GM19035 (cell line): ENCODE measurements at regions not wholly inside any gene's neighbourhood (a gene's known extent, or its start where the extent isn't known, plus 50 kb on each side); places are given as distances from the start of the nearest gene placed in this dataset.

ENCODE experiments used
- ATAC-seq: cut with Tn5 transposase; IDR thresholded peaks from one replicate; pipeline ENCODE4 v1.9.1; 2021; ENCODE audit not compliant: unreplicated experiment

DNA sequence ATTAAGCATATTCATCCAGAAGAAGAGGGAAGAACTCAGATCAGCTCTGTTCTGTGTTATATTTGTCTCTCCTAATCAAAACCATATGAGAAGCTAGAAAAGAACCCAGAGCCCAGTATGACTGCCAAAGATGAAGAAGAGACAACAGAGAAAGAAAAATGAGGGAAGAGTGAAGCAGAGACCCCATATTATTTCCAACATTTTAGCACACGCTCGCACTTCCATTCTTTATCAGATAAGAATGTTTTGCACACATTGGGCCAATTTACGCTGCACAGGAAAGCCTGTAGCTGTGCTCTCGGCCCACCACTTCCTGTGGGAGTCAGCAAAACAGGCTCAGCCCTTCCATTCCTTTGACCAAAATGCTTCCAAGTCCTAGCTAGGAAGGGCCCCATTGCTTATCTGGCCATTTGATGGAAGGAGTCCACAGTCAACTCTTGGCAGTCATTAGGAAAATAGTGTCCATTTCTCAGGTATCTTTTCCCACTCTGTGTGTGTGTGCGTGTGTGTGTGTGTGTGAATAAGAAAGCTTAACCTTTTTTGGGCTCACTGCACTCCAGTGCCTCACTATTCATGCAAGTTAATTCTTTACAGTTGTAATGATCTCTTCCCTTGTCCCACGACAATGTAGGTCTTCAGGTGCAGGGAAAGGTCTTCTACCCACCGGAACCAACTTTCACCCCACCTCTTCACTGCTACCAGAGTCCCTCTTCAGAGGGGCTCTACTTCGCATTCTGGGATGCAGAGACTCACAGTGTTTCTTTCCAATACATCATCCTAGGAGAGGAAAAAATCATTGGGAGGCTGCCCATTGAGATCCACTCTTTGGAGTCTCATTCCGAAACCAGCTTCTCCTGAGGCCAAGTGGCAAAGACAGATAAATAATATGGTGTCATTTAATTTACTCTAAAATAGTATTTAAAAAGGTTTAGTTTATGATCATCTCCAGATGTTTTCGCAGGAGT lies 237.5 kb downstream of the COG6 start:
- no peak for ATAC-seq

DNA sequence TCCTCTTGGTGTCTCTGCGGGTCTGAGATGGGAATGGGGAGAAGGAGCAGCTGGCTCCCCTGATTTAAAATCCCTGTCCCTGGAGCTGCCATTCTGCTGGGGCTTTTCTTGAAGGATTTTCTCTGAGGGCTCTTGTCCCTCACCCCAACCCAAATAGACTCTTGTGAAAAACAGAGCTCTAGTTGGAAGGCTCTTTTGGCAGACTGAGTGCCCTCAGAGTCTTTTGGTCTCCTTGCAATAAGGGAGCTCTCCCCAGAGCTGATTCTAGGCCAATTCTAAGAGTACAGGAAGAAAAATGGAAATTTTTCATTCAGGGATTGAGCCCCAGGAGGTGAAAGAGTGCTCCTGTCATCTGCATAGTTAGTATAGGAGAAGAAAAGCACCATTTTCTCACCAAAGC lies 238.3 kb downstream of the COG6 start:
- ATAC-seq, result no peak

DNA sequence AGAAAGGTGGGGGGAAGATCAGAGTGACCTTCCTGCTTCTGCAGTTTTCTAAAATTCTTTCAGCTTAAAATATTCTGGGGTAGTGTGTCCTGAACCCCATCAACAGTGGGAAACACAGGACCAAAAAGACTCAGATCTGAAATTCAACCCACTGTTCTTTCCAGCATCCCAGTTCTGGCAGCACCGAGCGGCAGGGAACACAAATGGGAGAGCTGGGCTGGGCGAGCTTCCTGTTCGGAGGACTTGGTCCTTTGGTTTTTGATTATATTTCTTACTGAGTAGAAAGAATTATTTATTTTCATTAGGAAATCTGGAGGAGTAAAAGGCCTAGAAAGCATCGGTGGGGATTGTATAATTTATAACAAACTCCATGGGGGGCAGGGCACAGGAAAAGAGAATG lies 239.1 kb downstream of the COG6 start:
- ATAC-seq, result no peak

DNA sequence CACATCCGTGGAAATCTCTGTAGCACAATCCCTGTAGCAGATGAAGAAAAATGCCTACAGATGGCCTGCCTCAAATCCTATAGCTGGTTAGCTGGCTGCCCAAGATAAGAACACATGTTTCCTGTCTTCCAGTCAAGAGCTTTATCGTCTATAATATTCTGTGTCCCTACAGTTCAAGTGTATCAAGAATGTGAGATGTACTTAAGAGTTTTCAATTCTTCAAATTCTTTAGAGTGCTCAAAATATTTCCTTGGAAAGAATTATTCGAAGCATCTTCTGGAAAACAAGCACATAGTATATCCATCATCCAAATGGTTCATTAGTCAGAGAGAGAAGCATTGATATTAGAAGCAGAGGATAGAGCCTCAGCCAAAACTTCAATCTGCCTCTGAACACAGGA lies 239.8 kb downstream of the COG6 start:
- ATAC-seq, result no peak

DNA sequence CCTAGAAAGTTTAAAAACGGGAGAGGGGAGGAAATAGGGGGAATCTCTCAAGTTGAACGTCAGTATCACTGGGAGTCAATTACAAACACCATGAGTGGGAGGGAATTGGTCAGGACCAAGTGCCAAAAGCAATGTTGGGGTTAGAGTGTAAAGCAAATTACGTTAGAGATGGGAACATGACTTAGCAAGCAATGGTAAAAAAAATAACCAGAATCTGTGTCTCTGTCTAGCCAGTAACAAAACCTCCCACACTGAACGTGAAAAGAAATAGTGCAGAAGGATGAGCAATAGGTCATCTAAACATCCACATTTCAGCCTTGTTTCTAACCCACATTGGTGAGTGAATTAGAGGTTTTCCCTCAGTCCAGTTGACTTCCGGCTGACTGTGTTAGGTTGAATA lies 242.2 kb downstream of the COG6 start:
- no peak for ATAC-seq

DNA sequence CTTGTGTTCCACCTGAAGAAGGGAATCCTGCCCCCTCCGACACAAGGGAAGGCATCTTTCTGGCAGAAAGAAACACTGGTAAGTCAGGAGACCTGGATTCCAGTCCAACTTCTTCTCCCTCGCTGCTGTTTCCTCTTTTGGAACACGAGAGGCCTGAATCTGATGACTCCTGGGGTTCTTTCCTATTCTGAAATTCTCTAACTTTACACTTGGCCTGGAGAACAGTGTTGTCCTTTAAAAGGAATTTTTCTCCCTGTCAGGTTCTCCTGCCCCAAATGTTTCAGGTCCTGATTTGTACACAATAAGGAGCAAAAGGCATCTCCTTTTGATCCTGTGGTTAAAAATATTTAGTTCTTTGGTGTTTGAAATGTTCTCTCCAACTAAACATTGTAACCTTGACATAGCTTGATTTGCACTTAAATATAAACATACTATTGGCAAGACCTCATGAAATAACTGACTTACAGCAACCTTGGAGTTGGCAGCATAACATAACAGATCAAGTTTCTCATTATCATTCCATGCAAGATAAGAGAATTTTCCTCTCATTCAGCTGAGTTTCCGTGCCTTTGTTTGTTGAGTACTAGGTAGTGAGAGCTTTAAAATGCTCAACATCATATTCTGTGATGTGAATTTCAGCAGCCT lies 244.8 kb downstream of the COG6 start:
- ATAC-seq, result no peak

DNA sequence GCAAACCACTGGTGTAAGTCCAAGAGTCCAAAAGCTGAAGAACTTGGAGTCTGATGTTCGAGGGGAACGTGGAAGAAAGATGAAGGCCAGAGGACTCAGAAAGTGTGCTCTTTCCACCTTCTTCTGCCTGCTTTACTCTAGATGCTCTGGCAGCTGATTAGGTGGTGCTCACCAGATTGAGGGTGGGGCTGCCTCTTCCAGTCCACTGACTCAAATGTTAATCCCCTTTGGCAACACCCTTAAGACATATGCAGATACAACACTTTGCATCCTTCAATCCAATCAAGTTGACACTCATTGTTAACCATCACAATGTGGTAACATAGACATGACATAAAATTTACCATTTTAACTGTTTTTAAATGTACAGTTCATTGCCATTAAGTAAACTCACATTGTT lies 249.5 kb downstream of the COG6 start:
- no peak for ATAC-seq

DNA sequence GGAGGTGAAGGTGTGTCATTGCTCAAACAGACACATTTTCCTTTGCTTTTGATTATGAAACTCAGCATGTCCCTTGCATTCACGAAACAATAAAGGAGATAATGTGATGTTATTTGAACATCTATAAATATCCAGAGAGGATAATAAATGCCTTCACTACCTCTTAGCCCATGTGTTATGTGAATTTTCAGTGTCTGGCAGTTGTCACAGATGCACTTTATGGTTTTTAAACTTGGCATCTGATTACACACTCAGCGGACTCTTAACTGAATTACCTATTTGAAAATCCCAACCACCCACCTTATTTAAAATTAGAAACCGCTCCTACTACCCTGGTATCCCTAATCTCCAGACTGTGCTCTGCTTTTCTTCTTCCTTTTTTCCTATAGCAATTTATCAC lies 254.2 kb downstream of the COG6 start:
- ATAC-seq, result no peak

DNA sequence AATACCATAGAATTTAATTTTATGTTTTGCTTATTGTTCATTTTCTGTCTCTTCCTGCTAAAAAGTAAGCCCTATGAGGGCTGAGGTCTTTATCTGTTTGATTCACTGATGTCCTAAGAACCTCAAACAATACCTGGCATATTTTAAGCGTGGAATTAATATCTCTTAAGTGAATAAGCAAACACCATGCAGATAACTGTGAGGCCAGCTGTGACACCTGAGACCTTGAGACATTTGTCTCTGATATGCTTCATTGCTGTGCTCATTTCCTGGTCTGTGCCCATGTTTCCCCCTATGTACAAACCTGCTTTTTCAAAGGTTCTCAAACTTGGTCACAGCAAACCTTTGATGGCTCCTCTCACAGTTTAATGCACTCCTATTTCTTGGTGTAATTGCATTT lies 254.6 kb downstream of the COG6 start:
- no peak for ATAC-seq

DNA sequence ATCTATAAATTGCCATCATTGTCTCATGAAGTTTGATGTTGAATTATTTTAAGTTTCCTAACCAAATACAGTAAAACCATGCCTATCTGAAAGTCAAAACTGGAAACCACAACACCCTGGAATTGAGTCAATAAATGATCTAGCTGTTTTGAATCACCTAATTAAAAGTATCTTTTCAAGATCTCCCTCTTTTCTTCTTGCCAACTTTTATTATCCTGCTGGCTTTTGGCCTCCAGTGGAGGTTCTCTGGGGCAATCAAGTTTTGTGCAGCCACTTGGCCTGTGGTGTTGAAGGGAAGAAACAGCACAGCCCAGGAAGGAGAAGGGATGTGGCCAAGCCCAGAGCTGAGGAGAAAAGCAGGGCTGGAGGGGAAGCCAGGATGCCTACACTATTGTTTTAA lies 255.4 kb downstream of the COG6 start:
- ATAC-seq, result no peak

DNA sequence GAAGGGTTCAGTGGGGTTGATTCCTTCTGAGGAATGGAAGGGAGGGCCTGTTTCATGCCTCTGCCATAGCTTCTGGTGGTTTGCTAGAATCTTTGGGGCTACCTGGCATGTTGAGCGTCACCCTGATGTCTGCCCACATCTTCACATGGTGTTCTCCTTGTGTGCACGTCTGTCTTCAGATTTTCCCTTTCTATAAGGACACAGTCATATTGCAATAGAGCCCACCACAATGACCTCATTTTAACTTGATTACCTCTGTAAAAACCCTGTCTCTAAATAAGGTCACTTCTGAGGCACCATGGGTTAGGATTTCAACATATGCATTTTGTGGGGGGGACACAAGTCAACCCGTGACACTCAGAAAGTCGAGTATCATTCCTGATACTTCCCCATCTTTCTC lies 257.9 kb downstream of the COG6 start:
- ATAC-seq, result no peak

DNA sequence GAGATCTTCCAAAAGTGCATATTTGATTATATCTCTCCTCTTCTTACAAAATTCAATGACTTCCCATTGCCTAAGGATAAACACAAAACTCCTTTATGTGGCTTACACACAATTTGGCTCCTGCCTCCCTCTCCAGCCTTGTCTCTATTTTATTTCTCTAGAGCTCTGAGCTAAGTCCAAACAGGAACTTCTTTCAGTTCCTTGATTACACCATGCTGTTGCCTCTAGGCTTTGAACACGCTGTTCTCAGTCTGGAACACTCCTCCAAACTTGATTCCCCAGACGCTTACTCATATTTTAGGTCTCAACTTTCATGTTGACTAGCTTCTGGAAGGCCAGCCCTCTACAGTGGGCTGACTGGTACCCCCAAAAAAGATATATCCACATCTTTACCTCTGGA lies 258.5 kb downstream of the COG6 start:
- no peak for ATAC-seq

DNA sequence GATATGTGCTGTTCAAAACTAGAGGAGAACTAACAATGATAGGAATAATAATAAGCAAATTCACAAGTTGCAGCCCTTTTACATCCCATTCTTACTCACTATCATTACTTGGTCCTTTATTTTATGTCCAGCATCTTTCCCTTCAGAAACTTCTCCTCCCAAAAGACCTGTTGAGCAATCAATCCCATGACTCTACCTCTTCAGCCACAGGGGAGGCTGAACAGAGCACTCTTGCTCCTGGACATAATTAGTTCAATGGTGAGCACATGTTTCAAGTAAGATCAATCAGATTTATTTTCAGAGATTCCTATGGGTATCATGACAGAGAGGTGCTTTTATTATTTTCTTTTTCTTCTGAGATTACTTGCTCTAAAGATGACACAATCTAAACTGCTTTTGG lies 260.0 kb downstream of the COG6 start:
- no peak for ATAC-seq

DNA sequence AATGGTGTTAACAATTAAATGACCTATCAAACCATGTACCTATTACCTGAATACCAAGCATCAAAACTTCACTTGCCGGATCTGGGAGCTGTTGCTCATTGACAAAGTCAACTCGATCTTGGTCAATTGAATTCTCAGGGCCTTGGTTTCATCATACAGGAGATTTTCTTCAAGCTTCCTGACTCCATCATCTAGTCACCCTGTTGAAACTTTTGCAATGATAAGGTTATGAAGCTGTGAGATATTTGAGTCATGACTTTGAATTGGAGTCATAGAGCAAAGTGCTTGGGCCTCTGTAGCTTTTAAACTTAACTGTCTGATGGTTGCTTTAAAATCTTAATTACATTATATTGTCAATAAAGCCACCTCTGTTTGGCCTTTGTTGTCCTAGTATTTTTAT lies 260.9 kb downstream of the COG6 start:
- no peak for ATAC-seq

DNA sequence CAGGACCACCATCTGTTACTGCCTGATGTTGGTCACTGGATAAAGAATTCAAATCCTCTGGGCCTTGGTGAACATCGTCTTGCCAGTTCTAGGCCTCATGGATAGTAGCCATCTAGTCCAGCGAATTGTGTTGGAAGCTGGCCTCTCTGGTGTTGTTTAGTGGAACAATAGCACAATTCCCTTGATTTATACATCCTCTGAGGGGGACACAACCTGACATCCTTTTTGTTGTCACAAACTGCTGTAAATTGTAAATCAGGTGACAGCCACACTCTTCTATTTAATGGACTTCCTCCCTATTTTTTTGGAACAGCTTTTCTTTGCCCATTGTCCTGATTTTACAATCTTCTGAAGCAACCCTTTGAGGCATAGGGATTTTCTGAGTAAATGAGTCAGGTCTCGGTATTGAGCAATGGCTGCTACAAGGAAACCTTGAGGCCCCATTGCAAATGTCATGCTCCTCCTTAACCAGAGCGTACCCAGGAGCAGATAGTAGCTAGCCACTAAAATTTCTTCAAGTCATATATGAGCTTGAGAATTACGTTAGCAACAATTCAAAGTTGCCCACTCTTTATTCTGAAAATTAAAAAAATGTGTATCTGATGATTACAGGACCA lies 263.3 kb downstream of the COG6 start:
- ATAC-seq, result no peak

DNA sequence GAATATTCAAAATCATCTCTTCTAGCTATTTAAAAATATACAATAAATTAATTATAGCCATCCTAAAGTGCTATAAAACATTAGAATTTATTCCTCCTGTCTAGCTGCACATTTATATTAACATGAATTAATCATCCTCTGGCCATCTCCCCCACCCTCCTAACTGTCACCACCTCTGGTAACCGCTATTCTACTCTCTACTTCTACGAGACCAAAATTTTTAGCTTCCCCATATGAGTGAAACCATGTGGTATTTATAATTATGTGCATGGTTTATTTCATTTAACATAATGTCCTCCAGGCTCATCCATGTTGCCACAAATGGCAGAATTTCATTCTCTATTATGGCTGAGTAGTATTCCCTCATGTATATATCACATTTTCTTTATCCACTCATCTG lies 265.2 kb downstream of the COG6 start:
- ATAC-seq, result no peak

DNA sequence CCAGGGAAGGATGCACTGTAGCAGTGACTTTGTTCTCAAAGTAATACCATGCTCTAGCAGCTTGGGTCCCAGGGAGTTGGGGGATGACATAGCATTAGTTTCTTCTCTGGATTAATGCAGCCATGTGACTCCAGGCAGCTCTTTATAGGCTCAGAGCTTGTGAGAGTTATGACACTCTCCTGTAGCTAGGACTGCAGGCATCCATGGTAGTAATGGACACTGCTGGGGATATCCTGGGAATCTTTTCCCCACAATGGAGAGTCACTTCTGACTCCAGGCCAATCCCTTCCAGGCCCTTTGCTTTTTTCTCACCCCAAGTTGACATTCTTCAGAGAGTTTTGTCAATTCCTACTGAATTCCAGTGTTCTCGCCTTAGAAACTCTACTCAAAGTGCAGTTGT lies 270.9 kb downstream of the COG6 start:
- no peak for ATAC-seq

DNA sequence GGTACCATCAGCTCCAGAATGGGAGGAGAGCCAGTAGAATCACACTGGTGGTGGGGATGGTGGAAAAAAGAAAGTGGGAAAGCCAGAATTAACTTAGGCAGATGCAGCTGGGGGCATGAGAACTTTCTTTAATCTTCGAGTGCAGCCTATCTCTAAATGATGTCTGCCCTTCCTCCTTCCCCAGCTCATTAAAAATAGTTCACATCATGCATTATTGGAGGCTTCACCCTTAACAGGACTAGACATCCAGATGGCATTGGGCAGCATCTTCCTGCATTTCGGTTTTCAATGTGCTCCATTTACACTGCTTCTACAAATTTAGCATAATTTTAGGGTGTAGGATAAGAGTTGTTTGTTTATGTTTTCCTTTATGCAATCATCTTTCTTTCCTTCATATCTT lies 272.8 kb downstream of the COG6 start:
- no peak for ATAC-seq

DNA sequence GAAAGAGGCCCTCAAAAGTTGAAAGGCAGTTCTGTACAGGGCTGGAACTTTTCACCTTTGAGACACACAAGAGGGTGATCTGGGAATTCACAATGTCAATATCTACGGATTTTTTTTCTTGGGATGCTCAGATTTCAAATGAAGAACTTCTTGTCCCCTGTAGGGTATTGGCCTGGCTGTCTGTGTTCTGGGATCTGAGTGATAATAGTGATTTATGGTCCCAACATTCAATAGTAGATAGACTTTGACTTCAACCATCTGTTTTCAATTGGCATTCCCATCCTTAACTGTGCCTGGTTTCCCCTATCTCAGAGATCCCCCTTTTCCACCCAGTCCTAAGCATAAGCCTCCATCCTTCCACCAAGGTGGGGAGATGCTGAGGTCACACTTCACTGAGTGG lies 274.1 kb downstream of the COG6 start:
- ATAC-seq, result no peak

DNA sequence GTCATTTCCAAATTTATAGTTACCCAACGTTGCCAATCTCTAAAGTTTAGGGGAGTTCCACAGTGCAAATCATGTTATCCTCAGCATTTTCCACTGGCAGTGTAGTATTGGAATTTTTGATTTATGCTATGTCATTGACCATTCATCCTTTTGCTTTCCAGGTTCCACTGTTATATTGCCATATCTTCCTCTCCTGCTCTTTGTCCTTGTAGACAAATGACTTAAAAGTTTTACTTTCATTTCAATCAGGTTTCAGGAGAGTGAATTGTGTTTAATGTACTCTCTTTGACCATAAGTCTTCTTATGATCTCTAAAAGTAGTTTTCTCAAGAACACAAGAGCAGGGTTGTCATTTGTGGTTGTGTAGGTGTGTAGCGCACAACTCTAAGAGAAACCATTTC lies 274.6 kb downstream of the COG6 start:
- ATAC-seq, result no peak

DNA sequence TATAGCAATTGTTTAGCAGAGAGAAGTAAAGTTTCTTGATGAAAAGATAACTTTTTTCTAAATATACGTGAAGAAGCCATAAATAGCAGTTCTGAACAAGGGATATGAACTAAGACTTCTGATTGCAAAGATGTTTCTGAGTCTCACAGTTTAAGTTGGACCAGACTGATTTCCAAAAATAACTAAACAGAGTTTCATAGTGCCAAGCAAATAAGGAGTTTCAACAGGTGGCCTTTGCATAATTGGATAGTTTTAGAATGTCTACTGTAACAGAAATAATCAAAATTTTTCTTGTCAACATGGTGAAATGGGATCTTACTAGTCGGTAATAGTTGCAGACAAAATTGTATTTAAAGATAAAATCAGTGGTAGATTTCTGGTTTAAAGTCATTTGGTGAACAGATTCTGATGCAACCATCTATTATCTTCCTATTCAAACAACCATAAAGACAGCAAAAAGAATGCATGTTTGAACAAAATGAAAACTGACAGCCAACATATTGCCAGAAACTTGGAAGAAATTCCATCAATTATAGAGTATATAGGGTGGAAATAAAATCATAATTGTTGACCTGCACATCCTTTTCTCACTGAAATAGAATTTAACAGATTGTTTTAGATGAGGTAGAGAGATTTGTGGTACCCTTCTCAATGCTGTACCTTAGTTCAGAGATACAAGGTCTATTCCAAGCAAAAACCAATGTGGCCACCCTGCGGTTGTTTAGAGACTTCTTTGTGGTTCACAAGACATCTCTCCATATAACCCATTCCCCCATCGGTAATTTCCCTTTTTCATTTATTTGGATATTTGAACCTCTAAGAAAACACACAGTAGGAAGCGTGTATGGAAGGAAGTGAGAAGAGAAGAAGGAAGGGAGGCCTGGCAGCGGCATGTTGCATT lies 275.3 kb downstream of the COG6 start:
- ATAC-seq, result no peak
